CD4-positive, alpha-beta T cell (primary cell): ENCODE measurements at regions not wholly inside any gene's neighbourhood (a gene's known extent, or its start where the extent isn't known, plus 50 kb on each side); places are given as distances from the start of the nearest gene placed in this dataset.

Source experiments
- ATAC-seq: fragments of 200-7000 bp; cut with Tn5 transposase; one replicate; pipeline ENCODE4 v1.10.0; 2022; ENCODE audit warnings: mild to moderate bottlenecking; ENCODE audit not compliant: poor library complexity
- CTCF ChIA-PET: fragments of 350-600 bp; sonication (Branson Sonifier 250); formaldehyde crosslinking; loops from one replicate; lab custom pipeline; 2021; ENCODE audit warnings: antibody characterized with exemption, inconsistent platforms; lab: Charles Lee
- POLR2A ChIA-PET: fragments of 350-600 bp; sonication (Branson Sonifier 250); formaldehyde crosslinking; loops from one replicate; lab custom pipeline; 2021; ENCODE audit warnings: antibody characterized with exemption, inconsistent platforms; lab: Charles Lee
- DNase-seq, 14 experiments: peaks; one replicate each; pipeline ENCODE4 v3.0.0-alpha.2; 2013 to 2020; ENCODE audit warnings: mixed read lengths in 2 of 14
- H3K27ac ChIP-seq, 2 donors: one replicate each; pipeline versions ENCODE4 v1.5.1 to v1.7.0; 2013; ENCODE audit warnings: low read length in 2 of 2, low read depth in 1 of 2, mild to moderate bottlenecking in 1 of 2
- H3K27me3 ChIP-seq, 2 experiments: 1 replicate in 1 of 2; 2 replicates in 1 of 2; pipeline versions ENCODE4 v1.6.1 to v1.7.0; 2013; ENCODE audit warnings: low read length in 2 of 2, control low read depth in 1 of 2, mild to moderate bottlenecking in 1 of 2, moderate library complexity in 1 of 2; ENCODE audit not compliant: insufficient read depth in 2 of 2, control insufficient read depth in 1 of 2
- H3K36me3 ChIP-seq: one replicate; pipeline ENCODE4 v1.6.1; 2013; ENCODE audit warnings: low read length, control low read depth; ENCODE audit not compliant: insufficient read depth
- H3K4me1 ChIP-seq: one replicate; pipeline ENCODE4 v1.6.1; 2013; ENCODE audit warnings: low read length, control low read depth; ENCODE audit not compliant: insufficient read depth
- H3K4me3 ChIP-seq: one replicate; pipeline ENCODE4 v1.5.1; 2013; ENCODE audit warnings: mild to moderate bottlenecking, low read length, moderate library complexity
- H3K9me3 ChIP-seq, 2 experiments: 1 replicate in 1 of 2; 2 replicates in 1 of 2; pipeline versions ENCODE4 v1.6.1 to v1.7.0; 2013; ENCODE audit warnings: low read length in 2 of 2, mild to moderate bottlenecking in 2 of 2, control low read depth in 1 of 2, moderate library complexity in 1 of 2; ENCODE audit not compliant: control insufficient read depth in 1 of 2, insufficient read depth in 1 of 2
- H3K27ac Mint-ChIP-seq: one replicate; pipeline ENCODE4 v1.8.0; 2020; ENCODE audit warnings: mixed read lengths
- H3K27me3 Mint-ChIP-seq: one replicate; pipeline ENCODE4 v1.8.0; 2021; ENCODE audit warnings: mixed read lengths
- H3K36me3 Mint-ChIP-seq: one replicate; pipeline ENCODE4 v1.8.0; 2021; ENCODE audit warnings: low read depth, mixed read lengths
- H3K4me1 Mint-ChIP-seq: one replicate; pipeline ENCODE4 v1.8.0; 2021; ENCODE audit warnings: low read depth, mixed read lengths
- H3K4me3 Mint-ChIP-seq: one replicate; pipeline ENCODE4 v1.8.0; 2020; ENCODE audit warnings: mild to moderate bottlenecking, mixed read lengths
- H3K9me3 Mint-ChIP-seq: one replicate; pipeline ENCODE4 v1.8.0; 2020; ENCODE audit warnings: mixed read lengths
- CTCF ChIP-seq: fragments of 200-600 bp; IDR thresholded peaks from one replicate; pipeline ENCODE4 v1.8.0; 2022; ENCODE audit warnings: antibody characterized with exemption, mild to moderate bottlenecking
- intact Hi-C, 2 experiments: fragments of 100-400 bp; cut with DNase I in 1 of 2; cut with micrococcal nuclease in 1 of 2; formaldehyde crosslinking; loops; one replicate each; pipeline versions ENCODE4 v1.15.1 to v1.9.0; 2023 to 2025; cut with DNase I, micrococcal nuclease

- Histone ChIP-seq H3K36me3 (no peaks in the 10 kb centered on the region), H3K9me3 (no peaks in the 10 kb centered on the region), H3K4me1 (no peaks in the 10 kb centered on the region), H3K27me3 (no peaks in the 10 kb centered on the region), H3K27ac (no peak overlapping the region), H3K4me3 (no peak overlapping the region)
- Mint-ChIP-seq H3K4me3 (no peak overlapping the region), H3K27ac (no peak overlapping the region), H3K4me1 (no peaks in the 10 kb centered on the region), H3K36me3 (no peaks in the 10 kb centered on the region), H3K9me3 (peaks cover 3% of the 10 kb centered on the region), H3K27me3 (no peaks in the 10 kb centered on the region)
- TF ChIP-seq CTCF = no peak
- ChIA-PET POLR2A (no interaction called here), CTCF (no interaction called here)
- no peak for DNase-seq
- intact Hi-C loops = no loop called here
- ATAC-seq = no peak
Measured at GRCh38 chr3:4139462-4140140, 163.6 kb upstream of the SETMAR start.

GRCh38 chr3:4140921-4141320 is 162.2 kb upstream of the SETMAR start:
- Mint-ChIP-seq H3K4me3 (no peak overlapping the region), H3K9me3 (peaks cover 3% of the 10 kb centered on the region), H3K27ac (no peak overlapping the region), H3K4me1 (no peaks in the 10 kb centered on the region), H3K27me3 (no peaks in the 10 kb centered on the region), H3K36me3 (no peaks in the 10 kb centered on the region)
- intact Hi-C loops = no loop called here
- TF ChIP-seq CTCF = no peak
- H3K4me1 ChIP-seq = no peaks in the 10 kb centered on the region
- ChIA-PET CTCF (no interaction called here), POLR2A (no interaction called here)
- H3K9me3 ChIP-seq = no peaks in the 10 kb centered on the region
- ATAC-seq (no peak), DNase-seq (no peak)
- H3K36me3 ChIP-seq = no peaks in the 10 kb centered on the region
- no peak overlapping the region for H3K4me3 ChIP-seq
- no peak overlapping the region for H3K27ac ChIP-seq
- no peaks in the 10 kb centered on the region for H3K27me3 ChIP-seq

- H3K4me1 ChIP-seq = no peaks in the 10 kb centered on the region
- POLR2A ChIA-PET = interaction anchor here (0.6 kb wide), 1 partner anchor 143 kb away, joined by 4 read pairs; no protein-coding TSS in a partner anchor
- intact Hi-C loops = no loop called here
- ATAC-seq (no peak), DNase-seq (no peak)
- H3K36me3 Mint-ChIP-seq = no peaks in the 10 kb centered on the region
- H3K9me3 Mint-ChIP-seq = no peaks in the 10 kb centered on the region
- CTCF ChIA-PET = no interaction called here
- no peak overlapping the region for H3K27ac Mint-ChIP-seq
- H3K4me1 Mint-ChIP-seq = no peaks in the 10 kb centered on the region
- H3K4me3 Mint-ChIP-seq = no peak overlapping the region
- no peaks in the 10 kb centered on the region for H3K36me3 ChIP-seq
- TF ChIP-seq CTCF = no peak
- no peak overlapping the region for H3K27ac ChIP-seq
- H3K27me3 Mint-ChIP-seq = no peaks in the 10 kb centered on the region
- H3K9me3 ChIP-seq = peaks cover 0 to 4% of the 10 kb centered on the region in 2 experiments
- no peaks in the 10 kb centered on the region for H3K27me3 ChIP-seq
- no peak overlapping the region for H3K4me3 ChIP-seq
Measured at GRCh38 chr3:4147556-4148118, 155.5 kb upstream of the SETMAR start.
